T-helper 2 cell treated with Interferon-gamma antibody and Interleukin-4, amounts not matched to agents 5 μg/mL and 100 μg/mL, for 36 hours (primary cell): ENCODE measurements at regions not wholly inside any gene's neighbourhood (a gene's known extent, or its start where the extent isn't known, plus 50 kb on each side); places are given as distances from the start of the nearest gene placed in this dataset.
"Not testable (repeated sequence)": the region's sequence is repeated elsewhere in the genome, so short reads cannot be mapped to it uniquely, and the experiment has no call there.

Experiments used
- DNase-seq: peaks from one replicate; pipeline ENCODE4 v3.0.0; 2021; ENCODE audit warnings: low spot score
- H3K27ac Mint-ChIP-seq: one replicate; pipeline ENCODE4 v1.8.0; 2021; ENCODE audit warnings: mild to moderate bottlenecking, mixed read lengths
- H3K27me3 Mint-ChIP-seq: one replicate; pipeline ENCODE4 v1.8.0; 2021; ENCODE audit warnings: low read depth, mixed read lengths
- H3K36me3 Mint-ChIP-seq: one replicate; pipeline ENCODE4 v1.8.0; 2021; ENCODE audit warnings: low read depth, mixed read lengths
- H3K4me1 Mint-ChIP-seq: one replicate; pipeline ENCODE4 v1.8.0; 2021; ENCODE audit warnings: low read depth, mixed read lengths
- H3K4me3 Mint-ChIP-seq: one replicate; pipeline ENCODE4 v1.8.0; 2022; ENCODE audit warnings: mild to moderate bottlenecking, moderate library complexity, mixed read lengths
- H3K9me3 Mint-ChIP-seq: one replicate; pipeline ENCODE4 v1.8.0; 2021; ENCODE audit warnings: mixed read lengths

GRCh38 chr2:64924170-64924934 lies 64.8 kb upstream of the SLC1A4 start:
- Mint-ChIP-seq H3K36me3 (peaks cover 16% of the 10 kb centered on the region), H3K27ac (no peak overlapping the region), H3K9me3 (peaks cover 17% of the 10 kb centered on the region), H3K4me3 (no peak overlapping the region), H3K27me3 (peaks cover under 1% of the 10 kb centered on the region), H3K4me1 (peaks cover 9% of the 10 kb centered on the region)
- DNase-seq: no peak

GRCh38 chr2:64925930-64926722 lies 63.1 kb upstream of the SLC1A4 start:
- H3K4me1 Mint-ChIP-seq, H3K27ac Mint-ChIP-seq, H3K4me3 Mint-ChIP-seq, DNase-seq: not testable (repeated sequence)
- H3K27me3 Mint-ChIP-seq: peaks cover 14% of the 10 kb centered on the region
- H3K36me3 Mint-ChIP-seq: peaks cover 16% of the 10 kb centered on the region
- peaks cover 17% of the 10 kb centered on the region for H3K9me3 Mint-ChIP-seq

- Mint-ChIP-seq H3K9me3 (peaks cover 17% of the 10 kb centered on the region), H3K36me3 (peaks cover 19% of the 10 kb centered on the region), H3K27me3 (peaks cover 24% of the 10 kb centered on the region), H3K4me1 (peaks cover 3% of the 10 kb centered on the region), H3K4me3 (no peak overlapping the region), H3K27ac (no peak overlapping the region)
- DNase-seq: no peak
Observed at GRCh38 chr2:64928813-64929212, 60.4 kb upstream of the SLC1A4 start.

- Mint-ChIP-seq H3K27me3 (peaks cover 24% of the 10 kb centered on the region), H3K4me1 (peaks cover 3% of the 10 kb centered on the region), H3K4me3 (no peak overlapping the region), H3K36me3 (peaks cover 16% of the 10 kb centered on the region), H3K27ac (no peak overlapping the region), H3K9me3 (peaks cover 17% of the 10 kb centered on the region)
- no peak for DNase-seq
Observed at GRCh38 chr2:64929333-64929732, 59.9 kb upstream of the SLC1A4 start.

GRCh38 chr2:64930258-64930671 lies 58.9 kb upstream of the SLC1A4 start:
- DNase-seq: no peak
- H3K27me3 Mint-ChIP-seq: peaks cover 24% of the 10 kb centered on the region
- no peak overlapping the region for H3K4me3 Mint-ChIP-seq
- no peak overlapping the region for H3K27ac Mint-ChIP-seq
- peaks cover 3% of the 10 kb centered on the region for H3K4me1 Mint-ChIP-seq
- peaks cover 19% of the 10 kb centered on the region for H3K9me3 Mint-ChIP-seq
- H3K36me3 Mint-ChIP-seq: peaks cover 16% of the 10 kb centered on the region

GRCh38 chr2:64931246-64932115 lies 57.7 kb upstream of the SLC1A4 start:
- Mint-ChIP-seq H3K4me1 (no peaks in the 10 kb centered on the region), H3K9me3 (peaks cover 22% of the 10 kb centered on the region), H3K36me3 (peaks cover 17% of the 10 kb centered on the region), H3K27ac (no peak overlapping the region), H3K4me3 (no peak overlapping the region), H3K27me3 (peaks cover 24% of the 10 kb centered on the region)
- DNase-seq: no peak

- Mint-ChIP-seq H3K36me3 (peaks cover 15% of the 10 kb centered on the region), H3K9me3 (peaks cover 19% of the 10 kb centered on the region), H3K4me1 (no peaks in the 10 kb centered on the region), H3K4me3 (no peak overlapping the region), H3K27ac (no peak overlapping the region), H3K27me3 (peaks cover 24% of the 10 kb centered on the region)
- DNase-seq: no peak
Observed at GRCh38 chr2:64932116-64932370, 57.2 kb upstream of the SLC1A4 start.

- Mint-ChIP-seq H3K27me3 (peaks cover 24% of the 10 kb centered on the region), H3K4me1 (no peaks in the 10 kb centered on the region), H3K9me3 (peaks cover 14% of the 10 kb centered on the region), H3K4me3 (no peak overlapping the region), H3K36me3 (peaks cover 10% of the 10 kb centered on the region), H3K27ac (no peak overlapping the region)
- DNase-seq: no peak
Observed at GRCh38 chr2:64932371-64933216, 56.6 kb upstream of the SLC1A4 start.

GRCh38 chr2:64934530-64934929 lies 54.7 kb upstream of the SLC1A4 start:
- Mint-ChIP-seq H3K4me1 (peaks cover 11% of the 10 kb centered on the region), H3K27ac (no peak overlapping the region), H3K36me3 (peaks cover 10% of the 10 kb centered on the region), H3K27me3 (peaks cover 22% of the 10 kb centered on the region), H3K4me3 (no peak overlapping the region), H3K9me3 (peaks cover 13% of the 10 kb centered on the region)
- no peak for DNase-seq

GRCh38 chr2:64936809-64937208 lies 52.4 kb upstream of the SLC1A4 start:
- H3K4me1 Mint-ChIP-seq: peaks cover 25% of the 10 kb centered on the region
- peaks cover 6% of the 10 kb centered on the region for H3K27me3 Mint-ChIP-seq
- peaks cover 10% of the 10 kb centered on the region for H3K36me3 Mint-ChIP-seq
- no peak overlapping the region for H3K27ac Mint-ChIP-seq
- H3K9me3 Mint-ChIP-seq: peaks cover 13% of the 10 kb centered on the region
- DNase-seq: no peak
- no peak overlapping the region for H3K4me3 Mint-ChIP-seq

GRCh38 chr2:64937314-64937686 lies 51.9 kb upstream of the SLC1A4 start:
- H3K27me3 Mint-ChIP-seq, DNase-seq, H3K4me3 Mint-ChIP-seq, H3K36me3 Mint-ChIP-seq, H3K27ac Mint-ChIP-seq: not testable (repeated sequence)
- peaks cover 13% of the 10 kb centered on the region for H3K9me3 Mint-ChIP-seq
- H3K4me1 Mint-ChIP-seq: peaks cover 30% of the 10 kb centered on the region

- peaks cover 13% of the 10 kb centered on the region for H3K9me3 Mint-ChIP-seq
- DNase-seq: no peak
- peaks cover 33% of the 10 kb centered on the region for H3K4me1 Mint-ChIP-seq
- H3K4me3 Mint-ChIP-seq: no peak overlapping the region
- H3K27ac Mint-ChIP-seq: no peak overlapping the region
- no peaks in the 10 kb centered on the region for H3K27me3 Mint-ChIP-seq
- peaks cover 10% of the 10 kb centered on the region for H3K36me3 Mint-ChIP-seq
Observed at GRCh38 chr2:64937687-64938491, 51.3 kb upstream of the SLC1A4 start.
